ENCODE measurements at regions not wholly inside any gene's neighbourhood (a gene's known extent, or its start where the extent isn't known, plus 50 kb on each side); places are given as distances from the start of the nearest gene placed in this dataset.
A peak's percentile ranks its signal among the peaks of the same experiment; 100 is the strongest.

DNA sequence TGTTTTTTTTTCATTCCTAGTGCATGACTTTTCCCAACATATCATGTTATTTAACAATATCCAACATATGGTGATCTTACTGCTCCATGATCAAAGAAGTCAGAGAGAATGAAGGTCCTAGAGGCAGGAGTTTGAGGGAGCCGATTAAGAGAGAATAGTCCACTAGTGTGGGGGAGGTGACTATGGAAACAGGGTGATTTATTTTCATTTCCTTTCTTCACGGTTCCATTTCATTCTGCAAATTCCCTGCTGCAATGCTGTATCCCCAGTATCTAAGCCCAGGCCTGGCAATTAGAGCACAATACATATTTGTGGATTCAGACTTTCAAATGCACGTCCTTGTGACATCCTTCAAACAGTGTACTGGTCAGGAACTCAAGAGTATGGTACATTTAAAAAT, 91.4 kb downstream of the CD83 start:
- Histone ChIP-seq H3F3A (ENCODE audit: insufficient read depth, low read depth) (peaks cover 4% of the 10 kb centered on the region; the same call in 1 of the 2 replicates), H3K36me3 (ENCODE audit: low read depth) (no peaks in the 10 kb centered on the region), H3K79me2 (ENCODE audit: low read depth) (no peaks in the 10 kb centered on the region), H3K9me3 (ENCODE audit: insufficient read depth, low read depth) (no peaks in the 10 kb centered on the region), H3K4me2 (no peak overlapping the region), H2AFZ (no peak overlapping the region), H4K20me1 (ENCODE audit: insufficient read depth) (no peaks in the 10 kb centered on the region), H3K27me3 (ENCODE audit: insufficient read depth, low read depth) (no peaks in the 10 kb centered on the region), H3K27ac (no peak overlapping the region), H3K9me2 (ENCODE audit: insufficient read depth) (no peaks in the 10 kb centered on the region), H3K4me1 (replicated peaks; ENCODE audit: insufficient read depth) (peaks cover 14% of the 10 kb centered on the region), H3K4me3 (no peak overlapping the region)
- TF ChIP-seq, protein P1, sequence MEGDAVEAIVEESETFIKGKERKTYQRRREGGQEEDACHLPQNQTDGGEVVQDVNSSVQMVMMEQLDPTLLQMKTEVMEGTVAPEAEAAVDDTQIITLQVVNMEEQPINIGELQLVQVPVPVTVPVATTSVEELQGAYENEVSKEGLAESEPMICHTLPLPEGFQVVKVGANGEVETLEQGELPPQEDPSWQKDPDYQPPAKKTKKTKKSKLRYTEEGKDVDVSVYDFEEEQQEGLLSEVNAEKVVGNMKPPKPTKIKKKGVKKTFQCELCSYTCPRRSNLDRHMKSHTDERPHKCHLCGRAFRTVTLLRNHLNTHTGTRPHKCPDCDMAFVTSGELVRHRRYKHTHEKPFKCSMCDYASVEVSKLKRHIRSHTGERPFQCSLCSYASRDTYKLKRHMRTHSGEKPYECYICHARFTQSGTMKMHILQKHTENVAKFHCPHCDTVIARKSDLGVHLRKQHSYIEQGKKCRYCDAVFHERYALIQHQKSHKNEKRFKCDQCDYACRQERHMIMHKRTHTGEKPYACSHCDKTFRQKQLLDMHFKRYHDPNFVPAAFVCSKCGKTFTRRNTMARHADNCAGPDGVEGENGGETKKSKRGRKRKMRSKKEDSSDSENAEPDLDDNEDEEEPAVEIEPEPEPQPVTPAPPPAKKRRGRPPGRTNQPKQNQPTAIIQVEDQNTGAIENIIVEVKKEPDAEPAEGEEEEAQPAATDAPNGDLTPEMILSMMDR (conservative IDR thresholded peaks at IDR 0.05), result no peak
- TF ChIP-seq EZH2 (IDR thresholded peaks at IDR 0.05; ENCODE audit: low read depth), result no peak
- intact Hi-C loops (cut with micrococcal nuclease; ENCODE audit: unreplicated experiment), result no loop called here
- no TSS peak for BruUV-seq (replicated peaks)
- POLR2A ChIA-PET (ENCODE audit: unreplicated experiment), result no interaction called here
- DNase-seq, result no peak
- CTCF ChIA-PET, result no interaction called here

DNA sequence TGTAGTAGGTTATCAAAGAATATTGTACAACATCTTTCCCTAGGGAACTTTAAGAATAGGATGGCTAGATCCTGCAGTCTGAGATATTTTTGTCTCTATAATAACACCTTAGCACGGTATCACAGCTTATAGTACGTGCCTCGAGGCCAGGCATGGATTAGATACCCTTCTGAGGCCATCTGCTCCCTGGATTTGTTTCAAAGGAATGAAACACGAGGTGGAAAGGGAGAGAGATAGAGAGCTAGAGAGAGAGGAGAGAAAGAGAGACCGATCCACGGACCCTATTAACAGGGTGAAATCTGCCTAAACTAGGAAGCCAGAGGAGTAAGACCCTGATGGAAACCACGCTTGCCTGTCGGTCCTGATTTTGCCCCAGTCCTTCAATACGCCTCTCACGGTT, 92.5 kb downstream of the CD83 start:
- ChIA-PET POLR2A (ENCODE audit: unreplicated experiment) (interaction anchor here (0.6 kb wide), 1 partner anchor 62 kb away, joined by 4 read pairs; no protein-coding TSS in a partner anchor), CTCF (interaction anchor here (0.6 kb wide), 1 partner anchor 27 kb away, joined by 6 read pairs; no protein-coding TSS in a partner anchor)
- H3K9me2 ChIP-seq (ENCODE audit: insufficient read depth), result no peaks in the 10 kb centered on the region
- H3F3A ChIP-seq (ENCODE audit: insufficient read depth, low read depth), result peaks cover 4% of the 10 kb centered on the region; the same call in 1 of the 2 replicates
- H4K20me1 ChIP-seq (ENCODE audit: insufficient read depth), result no peaks in the 10 kb centered on the region
- no peak overlapping the region for H3K27ac ChIP-seq
- H3K27me3 ChIP-seq (ENCODE audit: insufficient read depth, low read depth), result no peaks in the 10 kb centered on the region
- no peaks in the 10 kb centered on the region for H3K36me3 ChIP-seq (ENCODE audit: low read depth)
- peak overlapping the region; percentile 100 for H2AFZ ChIP-seq
- H3K4me3 ChIP-seq, result peak overlapping the region; percentile 96; the same call in 1 of the 2 replicates
- H3K4me2 ChIP-seq, result peak overlapping the region; percentile 95
- no peak for TF ChIP-seq EZH2 (IDR thresholded peaks at IDR 0.05; ENCODE audit: low read depth)
- TF ChIP-seq, protein P1 (conservative IDR thresholded peaks at IDR 0.05), result no peak
- H3K9me3 ChIP-seq (ENCODE audit: insufficient read depth, low read depth), result no peaks in the 10 kb centered on the region
- DNase-seq, result no peak
- no TSS peak for BruUV-seq (replicated peaks)
- peaks cover 14% of the 10 kb centered on the region for H3K4me1 ChIP-seq (replicated peaks; ENCODE audit: insufficient read depth)
- no peaks in the 10 kb centered on the region for H3K79me2 ChIP-seq (ENCODE audit: low read depth)
- intact Hi-C loops (cut with micrococcal nuclease; ENCODE audit: unreplicated experiment), result loop anchor here (2.0 to 10.0 kb wide), 4 partner anchors 165 to 1037 kb away; partner anchors contain the start of gene JARID2

DNA sequence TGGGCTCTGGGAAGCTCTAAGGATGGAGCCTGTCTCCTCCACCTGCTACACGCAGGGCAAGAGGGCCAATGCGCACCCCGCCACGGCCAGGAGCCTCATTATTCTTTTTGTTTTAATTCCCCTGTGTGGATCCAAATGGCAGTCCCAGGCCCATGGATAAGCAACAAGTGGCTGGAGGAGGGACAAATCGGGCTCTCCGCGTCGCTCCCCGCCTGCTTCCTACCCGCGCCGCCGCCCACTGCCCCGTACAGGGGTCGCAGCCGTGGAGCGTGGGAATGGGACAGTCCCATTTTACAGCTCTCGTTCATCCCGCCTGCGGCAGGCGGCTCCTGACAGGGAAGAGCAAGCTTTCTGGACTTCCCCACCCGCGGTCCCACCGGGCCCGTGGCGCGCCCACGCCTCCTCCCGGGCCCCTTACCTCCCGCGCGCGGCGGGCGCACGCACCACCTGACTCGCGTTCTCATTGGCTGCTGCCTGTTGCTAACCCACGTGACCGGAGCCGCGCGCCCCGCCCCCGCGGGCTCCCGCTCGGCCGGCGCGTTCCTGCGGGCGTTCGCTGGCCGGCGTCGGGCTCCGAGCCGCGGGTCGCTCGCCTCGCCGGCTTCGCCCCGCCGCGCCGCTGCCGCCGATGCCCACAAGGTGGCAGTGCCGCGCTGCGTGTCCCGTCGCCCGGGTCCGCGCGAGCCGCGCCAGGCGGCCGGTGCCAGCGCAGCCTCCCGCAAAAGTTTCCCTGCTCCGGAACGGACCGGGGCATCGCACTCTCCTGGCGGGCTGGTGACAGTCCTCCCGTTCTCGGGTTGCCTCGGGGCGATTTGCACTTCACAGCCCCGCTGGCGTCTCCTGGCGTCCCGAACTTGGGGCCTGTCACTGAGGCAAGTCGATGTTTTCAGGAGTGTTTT, 93.3 kb downstream of the CD83 start:
- TF ChIP-seq EZH2 (IDR thresholded peaks at IDR 0.05; ENCODE audit: low read depth), result no peak
- TF ChIP-seq, protein P1 (conservative IDR thresholded peaks at IDR 0.05), result no peak
- H3F3A ChIP-seq (ENCODE audit: insufficient read depth, low read depth), result peaks cover 4% of the 10 kb centered on the region; the same call in 1 of the 2 replicates
- H3K9me2 ChIP-seq (ENCODE audit: insufficient read depth), result no peaks in the 10 kb centered on the region
- no peaks in the 10 kb centered on the region for H4K20me1 ChIP-seq (ENCODE audit: insufficient read depth)
- TSS peak; percentile 83 for BruUV-seq (replicated peaks)
- intact Hi-C loops (cut with micrococcal nuclease; ENCODE audit: unreplicated experiment), result loop anchor here (1.0 to 10.0 kb wide), 9 partner anchors 164 to 1280 kb away; partner anchors contain the start of gene JARID2
- no peaks in the 10 kb centered on the region for H3K9me3 ChIP-seq (ENCODE audit: insufficient read depth, low read depth)
- H3K79me2 ChIP-seq (ENCODE audit: low read depth), result no peaks in the 10 kb centered on the region
- H3K4me2 ChIP-seq, result peak overlapping the region; percentile 95
- H3K27ac ChIP-seq, result peak overlapping the region; percentile 51
- peak; percentile 67 to 97 for DNase-seq
- H3K4me1 ChIP-seq (replicated peaks; ENCODE audit: insufficient read depth), result peaks cover 14% of the 10 kb centered on the region
- peak overlapping the region; percentile 100 for H2AFZ ChIP-seq
- ChIA-PET CTCF (interaction anchor here (0.6 to 1.5 kb wide), 3 partner anchors 26 to 500 kb away, joined by 3 to 6 read pairs (median 4); no protein-coding TSS in a partner anchor), POLR2A (ENCODE audit: unreplicated experiment) (interaction anchor here (0.5 to 0.6 kb wide), 5 partner anchors 50 to 852 kb away, joined by 3 to 6 read pairs (median 4); no protein-coding TSS in a partner anchor)
- H3K27me3 ChIP-seq (ENCODE audit: insufficient read depth, low read depth), result no peaks in the 10 kb centered on the region
- peak overlapping the region; percentile 96 for H3K4me3 ChIP-seq
- no peaks in the 10 kb centered on the region for H3K36me3 ChIP-seq (ENCODE audit: low read depth)
